Neural cell (in vitro differentiated cells): ENCODE measurements at regions not wholly inside any gene's neighbourhood (a gene's known extent, or its start where the extent isn't known, plus 50 kb on each side); places are given as distances from the start of the nearest gene placed in this dataset.

Experiments
- H2AFZ ChIP-seq: fragments of 200-600, 300-800 bp; sonication (generic), shearing (Covaris generic); 2 replicates; pipeline ENCODE4 v1.6.0; 2014; ENCODE audit warnings: low read depth, mild to moderate bottlenecking, antibody characterized with exemption, low read length, moderate library complexity
- H3F3A ChIP-seq: fragments of 200-600 bp; shearing (Covaris generic); 2 replicates; pipeline ENCODE4 v1.6.1; 2016; ENCODE audit warnings: mild to moderate bottlenecking, moderate library complexity, mixed read lengths, antibody characterized with exemption, low read length; ENCODE audit not compliant: insufficient read depth, poor library complexity, severe bottlenecking
- H3K27ac ChIP-seq: fragments of 200-600, 300-800 bp; sonication (generic), shearing (Covaris generic); 2 replicates; pipeline ENCODE4 v1.5.1; 2014; ENCODE audit warnings: mild to moderate bottlenecking, low read length, moderate library complexity
- H3K27me3 ChIP-seq: fragments of 300-800, 200-600 bp; sonication (generic), shearing (Covaris generic); 2 replicates; pipeline ENCODE4 v1.6.0; 2014; ENCODE audit warnings: mild to moderate bottlenecking, low read depth, low read length, moderate library complexity; ENCODE audit not compliant: insufficient read depth
- H3K36me3 ChIP-seq: fragments of 300-800, 200-600 bp; sonication (generic), shearing (Covaris generic); 2 replicates; pipeline ENCODE4 v1.5.1; 2014; ENCODE audit warnings: mild to moderate bottlenecking, antibody characterized with exemption, low read length, moderate library complexity; ENCODE audit not compliant: insufficient read depth
- H3K4me2 ChIP-seq: fragments of 300-800, 200-600 bp; sonication (generic), shearing (Covaris generic); 2 replicates; pipeline ENCODE4 v1.6.0; 2014; ENCODE audit warnings: mild to moderate bottlenecking, low read length
- H3K4me3 ChIP-seq: fragments of 300-800, 200-600 bp; sonication (generic), shearing (Covaris generic); 2 replicates; pipeline ENCODE4 v1.5.1; 2014; ENCODE audit warnings: mild to moderate bottlenecking, low read length, moderate library complexity
- H3K79me2 ChIP-seq: fragments of 200-600 bp; shearing (Covaris generic); replicated peaks from 2 replicates; pipeline ENCODE4 v1.6.0; 2014; ENCODE audit warnings: mild to moderate bottlenecking, low read length, moderate library complexity; ENCODE audit not compliant: insufficient read depth
- H3K9ac ChIP-seq: fragments of 300-800, 200-600 bp; sonication (generic), shearing (Covaris generic); 2 replicates; pipeline ENCODE4 v1.6.1; 2016; ENCODE audit warnings: mild to moderate bottlenecking, low read length, mixed read lengths
- H3K9me2 ChIP-seq: fragments of 200-600 bp; shearing (Covaris generic); 2 replicates; pipeline ENCODE4 v1.6.1; 2016; ENCODE audit warnings: mild to moderate bottlenecking, low read length, mixed read lengths; ENCODE audit not compliant: insufficient read depth
- H3K9me3 ChIP-seq: fragments of 200-600, 300-800 bp; sonication (generic), shearing (Covaris generic); 2 replicates; pipeline ENCODE4 v1.6.1; 2016; ENCODE audit warnings: mild to moderate bottlenecking, mixed run types, low read length, moderate library complexity, mixed read lengths
- H4K20me1 ChIP-seq: fragments of 200-600 bp; shearing (Covaris generic); 2 replicates; pipeline ENCODE4 v1.6.1; 2016; ENCODE audit warnings: mild to moderate bottlenecking, mixed run types; ENCODE audit not compliant: insufficient read depth
- EP300 ChIP-seq: fragments of 450-650 bp; conservative IDR thresholded peaks from 2 replicates; pipeline ENCODE4 v1.6.1; 2014; ENCODE audit warnings: antibody characterized with exemption, mild to moderate bottlenecking, moderate library complexity; ENCODE audit not compliant: poor library complexity, severe bottlenecking
- EZH2 ChIP-seq: fragments of 200-600, 300-800 bp; shearing (Covaris generic), sonication (generic); IDR thresholded peaks from 2 replicates; pipeline ENCODE4 v1.6.1; 2014; ENCODE audit warnings: antibody characterized with exemption, low read length, borderline replicate concordance, mild to moderate bottlenecking; ENCODE audit not compliant: insufficient read depth, poor library complexity, severe bottlenecking
- MXI1 ChIP-seq: fragments of 450-650 bp; conservative IDR thresholded peaks from 2 replicates; pipeline ENCODE4 v1.6.1; 2014; ENCODE audit warnings: antibody characterized with exemption, mild to moderate bottlenecking; ENCODE audit not compliant: poor library complexity, severe bottlenecking
- POLR2AphosphoS5 ChIP-seq: IDR thresholded peaks from 2 replicates; pipeline ENCODE4 v1.6.1; 2012
- RAD21 ChIP-seq: fragments of 450-650 bp; conservative IDR thresholded peaks from 2 replicates; pipeline ENCODE4 v1.6.1; 2014; ENCODE audit warnings: antibody characterized with exemption, mild to moderate bottlenecking, moderate library complexity
- SMC3 ChIP-seq: fragments of 450-650 bp; conservative IDR thresholded peaks from 2 replicates; pipeline ENCODE4 v1.6.1; 2014; ENCODE audit warnings: antibody characterized with exemption, mild to moderate bottlenecking, moderate library complexity; ENCODE audit not compliant: poor library complexity
- TAF1 ChIP-seq: IDR thresholded peaks from 2 replicates; pipeline ENCODE4 v1.6.1; 2012; ENCODE audit warnings: low read depth
- TF ChIP-seq, protein P1 (sequence below): fragments of 450-650 bp; IDR thresholded peaks from 2 replicates; pipeline ENCODE4 v1.5.1; 2014; ENCODE audit warnings: antibody characterized with exemption, mild to moderate bottlenecking, moderate library complexity; ENCODE audit not compliant: poor library complexity, severe bottlenecking
- TF ChIP-seq, protein P2 (sequence below): IDR thresholded peaks from 2 replicates; pipeline ENCODE4 v1.6.1; 2012; ENCODE audit warnings: borderline replicate concordance

DNA sequence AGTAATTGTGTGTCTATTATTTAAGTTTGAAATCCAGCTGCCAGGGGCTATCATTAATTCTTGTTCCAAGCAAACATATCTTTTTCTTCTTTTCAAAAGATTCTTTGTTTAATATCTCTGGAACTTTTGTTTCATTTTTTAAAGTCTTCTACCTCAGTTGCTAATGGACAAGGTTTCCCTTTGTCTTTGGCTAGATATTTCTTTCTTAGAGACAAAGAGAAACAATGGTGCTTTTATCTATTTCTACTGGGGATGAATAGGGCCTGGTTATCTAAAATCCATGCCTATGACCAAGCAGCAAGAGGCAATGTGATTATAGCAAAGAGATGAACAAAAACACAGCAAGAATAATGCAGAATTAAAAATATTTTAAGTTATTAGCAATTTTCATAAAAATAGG lies 661.3 kb upstream of the KLF12 start:
- no peaks in the 10 kb centered on the region for H3K9me3 ChIP-seq
- H3K79me2 ChIP-seq: no peaks in the 10 kb centered on the region
- no peaks in the 10 kb centered on the region for H3F3A ChIP-seq
- H3K4me3 ChIP-seq: no peak overlapping the region
- H4K20me1 ChIP-seq: no peaks in the 10 kb centered on the region
- no peak overlapping the region for H3K9ac ChIP-seq
- no peak overlapping the region for H2AFZ ChIP-seq
- H3K27ac ChIP-seq: no peak overlapping the region
- H3K9me2 ChIP-seq: no peaks in the 10 kb centered on the region
- no peak for TF ChIP-seq SMC3
- TF ChIP-seq, protein P1, sequence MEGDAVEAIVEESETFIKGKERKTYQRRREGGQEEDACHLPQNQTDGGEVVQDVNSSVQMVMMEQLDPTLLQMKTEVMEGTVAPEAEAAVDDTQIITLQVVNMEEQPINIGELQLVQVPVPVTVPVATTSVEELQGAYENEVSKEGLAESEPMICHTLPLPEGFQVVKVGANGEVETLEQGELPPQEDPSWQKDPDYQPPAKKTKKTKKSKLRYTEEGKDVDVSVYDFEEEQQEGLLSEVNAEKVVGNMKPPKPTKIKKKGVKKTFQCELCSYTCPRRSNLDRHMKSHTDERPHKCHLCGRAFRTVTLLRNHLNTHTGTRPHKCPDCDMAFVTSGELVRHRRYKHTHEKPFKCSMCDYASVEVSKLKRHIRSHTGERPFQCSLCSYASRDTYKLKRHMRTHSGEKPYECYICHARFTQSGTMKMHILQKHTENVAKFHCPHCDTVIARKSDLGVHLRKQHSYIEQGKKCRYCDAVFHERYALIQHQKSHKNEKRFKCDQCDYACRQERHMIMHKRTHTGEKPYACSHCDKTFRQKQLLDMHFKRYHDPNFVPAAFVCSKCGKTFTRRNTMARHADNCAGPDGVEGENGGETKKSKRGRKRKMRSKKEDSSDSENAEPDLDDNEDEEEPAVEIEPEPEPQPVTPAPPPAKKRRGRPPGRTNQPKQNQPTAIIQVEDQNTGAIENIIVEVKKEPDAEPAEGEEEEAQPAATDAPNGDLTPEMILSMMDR: no peak
- TF ChIP-seq EP300: no peak
- TF ChIP-seq MXI1: no peak
- H3K4me2 ChIP-seq: no peak overlapping the region
- no peaks in the 10 kb centered on the region for H3K36me3 ChIP-seq
- H3K27me3 ChIP-seq: no peaks in the 10 kb centered on the region

DNA sequence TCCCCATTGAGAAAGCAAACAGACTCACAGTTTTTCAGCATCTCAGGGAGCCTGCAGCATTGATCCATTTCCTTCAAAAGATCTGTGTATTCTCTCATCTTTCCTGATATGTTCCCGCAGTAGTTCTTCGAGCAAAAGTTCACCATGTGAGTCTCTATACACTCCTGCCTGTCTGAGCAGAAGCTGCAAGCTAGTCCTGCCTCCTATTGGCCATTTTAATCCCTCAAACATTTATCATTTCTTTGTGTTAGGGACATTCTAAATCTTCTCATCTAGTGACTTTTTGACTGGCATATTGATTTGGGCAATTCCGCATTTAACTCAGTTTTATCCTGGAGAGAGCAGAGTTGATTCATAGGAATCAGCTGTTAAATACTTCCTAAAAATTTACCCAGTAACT lies 660.4 kb upstream of the KLF12 start:
- no peaks in the 10 kb centered on the region for H3K79me2 ChIP-seq
- H3K36me3 ChIP-seq: no peaks in the 10 kb centered on the region
- H3K27ac ChIP-seq: no peak overlapping the region
- H3K27me3 ChIP-seq: no peaks in the 10 kb centered on the region
- no peaks in the 10 kb centered on the region for H3K9me3 ChIP-seq
- no peak for TF ChIP-seq EZH2
- TF ChIP-seq RAD21: no peak
- TF ChIP-seq, protein P2, sequence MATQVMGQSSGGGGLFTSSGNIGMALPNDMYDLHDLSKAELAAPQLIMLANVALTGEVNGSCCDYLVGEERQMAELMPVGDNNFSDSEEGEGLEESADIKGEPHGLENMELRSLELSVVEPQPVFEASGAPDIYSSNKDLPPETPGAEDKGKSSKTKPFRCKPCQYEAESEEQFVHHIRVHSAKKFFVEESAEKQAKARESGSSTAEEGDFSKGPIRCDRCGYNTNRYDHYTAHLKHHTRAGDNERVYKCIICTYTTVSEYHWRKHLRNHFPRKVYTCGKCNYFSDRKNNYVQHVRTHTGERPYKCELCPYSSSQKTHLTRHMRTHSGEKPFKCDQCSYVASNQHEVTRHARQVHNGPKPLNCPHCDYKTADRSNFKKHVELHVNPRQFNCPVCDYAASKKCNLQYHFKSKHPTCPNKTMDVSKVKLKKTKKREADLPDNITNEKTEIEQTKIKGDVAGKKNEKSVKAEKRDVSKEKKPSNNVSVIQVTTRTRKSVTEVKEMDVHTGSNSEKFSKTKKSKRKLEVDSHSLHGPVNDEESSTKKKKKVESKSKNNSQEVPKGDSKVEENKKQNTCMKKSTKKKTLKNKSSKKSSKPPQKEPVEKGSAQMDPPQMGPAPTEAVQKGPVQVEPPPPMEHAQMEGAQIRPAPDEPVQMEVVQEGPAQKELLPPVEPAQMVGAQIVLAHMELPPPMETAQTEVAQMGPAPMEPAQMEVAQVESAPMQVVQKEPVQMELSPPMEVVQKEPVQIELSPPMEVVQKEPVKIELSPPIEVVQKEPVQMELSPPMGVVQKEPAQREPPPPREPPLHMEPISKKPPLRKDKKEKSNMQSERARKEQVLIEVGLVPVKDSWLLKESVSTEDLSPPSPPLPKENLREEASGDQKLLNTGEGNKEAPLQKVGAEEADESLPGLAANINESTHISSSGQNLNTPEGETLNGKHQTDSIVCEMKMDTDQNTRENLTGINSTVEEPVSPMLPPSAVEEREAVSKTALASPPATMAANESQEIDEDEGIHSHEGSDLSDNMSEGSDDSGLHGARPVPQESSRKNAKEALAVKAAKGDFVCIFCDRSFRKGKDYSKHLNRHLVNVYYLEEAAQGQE: no peak
- TF ChIP-seq, protein P1: no peak
- TF ChIP-seq POLR2AphosphoS5: no peak
- no peak for TF ChIP-seq EP300
- no peak for TF ChIP-seq SMC3
- TF ChIP-seq TAF1: no peak
- TF ChIP-seq MXI1: no peak
- no peak overlapping the region for H3K9ac ChIP-seq
- no peaks in the 10 kb centered on the region for H3K9me2 ChIP-seq
- H2AFZ ChIP-seq: no peak overlapping the region
- no peak overlapping the region for H3K4me2 ChIP-seq
- no peaks in the 10 kb centered on the region for H4K20me1 ChIP-seq
- no peaks in the 10 kb centered on the region for H3F3A ChIP-seq
- H3K4me3 ChIP-seq: no peak overlapping the region
